H1 (cell line): ENCODE measurements at regions not wholly inside any gene's neighbourhood (a gene's known extent, or its start where the extent isn't known, plus 50 kb on each side); places are given as distances from the start of the nearest gene placed in this dataset.

Experiments used
- ATF2 ChIP-seq: IDR thresholded peaks from 2 replicates; pipeline ENCODE4 v1.6.1; 2012; ENCODE audit warnings: low read length, inconsistent platforms
- CTBP2 ChIP-seq: IDR thresholded peaks from 2 replicates; pipeline ENCODE4 v1.7.0; 2011; ENCODE audit warnings: borderline replicate concordance, mild to moderate bottlenecking, moderate library complexity, mixed read lengths, low read length; ENCODE audit not compliant: insufficient read depth, insufficient read length
- KDM5A ChIP-seq: fragments of 200-600 bp; IDR thresholded peaks from 2 replicates; pipeline ENCODE4 v1.7.1; 2012; ENCODE audit warnings: mild to moderate bottlenecking, low read length, inconsistent platforms, mixed read lengths
- SIN3A ChIP-seq, 2 experiments: IDR thresholded peaks in 1 of 2; conservative IDR thresholded peaks in 1 of 2; 2 replicates each; pipeline ENCODE4 v1.6.1; 2011 to 2012; ENCODE audit warnings: low read length in 2 of 2, improper control_type of control experiment in 1 of 2, low read depth in 1 of 2, mild to moderate bottlenecking in 1 of 2
- USF2 ChIP-seq: IDR thresholded peaks from 2 replicates; pipeline ENCODE4 v1.6.1; 2011; ENCODE audit warnings: low read length, improper control_type of control experiment

GRCh38 chr2:136441979-136442714 is 323.2 kb upstream of the THSD7B start (continued):
- no peak for TF ChIP-seq SIN3A (conservative IDR thresholded peaks at IDR 0.05 in 1 of 2, IDR thresholded peaks at IDR 0.05 in 1 of 2; ENCODE audit: low read depth in 1 of 2, low read length in 2 of 2)
- no peak for TF ChIP-seq USF2
- no peak for TF ChIP-seq CTBP2
- no peak for TF ChIP-seq ATF2
- no peak for TF ChIP-seq KDM5A
